Stomach (tissue), 8 donors: ENCODE measurements at regions not wholly inside any gene's neighbourhood (a gene's known extent, or its start where the extent isn't known, plus 50 kb on each side); places are given as distances from the start of the nearest gene placed in this dataset.
A peak's percentile ranks its signal among the peaks of the same experiment; 100 is the strongest.

ENCODE experiments used
- DNase-seq, 2 donors: peaks; one replicate each; pipeline versions ENCODE4 v3.0.0 to v3.0.0-alpha.2; 2013 to 2019
- H3K27ac ChIP-seq, 5 donors: fragments of 200-600 bp in 4 of 5; sonication (generic) in 4 of 5; one replicate each; pipeline ENCODE4 v1.5.1; 2013 to 2019; ENCODE audit warnings: mild to moderate bottlenecking in 1 of 5, moderate library complexity in 1 of 5
- H3K27me3 ChIP-seq, 3 donors: fragments of 200-600 bp; sonication (generic); one replicate each; pipeline ENCODE4 v1.5.1; 2017 to 2019; ENCODE audit warnings: mixed run types in 1 of 3
- H3K36me3 ChIP-seq, 4 donors: fragments of 200-600 bp; sonication (generic); 1 replicate in 3 of 4; 2 replicates in 1 of 4; pipeline ENCODE4 v1.5.1; 2016 to 2019
- H3K4me1 ChIP-seq, 4 donors: fragments of 200-600 bp; sonication (generic); one replicate each; pipeline ENCODE4 v1.5.1; 2016 to 2019
- H3K4me3 ChIP-seq, 4 donors: fragments of 200-600 bp; sonication (generic) in 3 of 4; one replicate each; pipeline ENCODE4 v1.5.1; 2016 to 2019; ENCODE audit warnings: mild to moderate bottlenecking in 1 of 4
- H3K9me3 ChIP-seq, 4 donors: fragments of 200-600 bp; sonication (generic); one replicate each; pipeline ENCODE4 v1.5.1; 2016 to 2019
- EP300 ChIP-seq: sonication (generic); formaldehyde crosslinking; IDR thresholded peaks from one replicate; pipeline ENCODE4 v1.6.1; 2017; ENCODE audit warnings: antibody characterized with exemption
- POLR2A ChIP-seq, 4 donors: fragments of 450-650 bp; IDR thresholded peaks; one replicate each; pipeline ENCODE4 v1.6.1; 2016; ENCODE audit warnings: antibody characterized with exemption in 4 of 4, control low read depth in 2 of 4, mild to moderate bottlenecking in 1 of 4, moderate library complexity in 1 of 4
- POLR2AphosphoS5 ChIP-seq, 3 donors: sonication (generic); formaldehyde crosslinking; IDR thresholded peaks; one replicate each; pipeline ENCODE4 v1.6.1; 2016; ENCODE audit warnings: antibody characterized with exemption in 3 of 3
- WGBS, 5 donors: extraction: QIAGEN DNeasy Blood & Tissue Kit in 3 of 5; methylation state at CpG; one replicate each; pipeline versions ENCODE4 v1.1.5 to v1.1.7; 2013 to 2018; 5-methylcytosine and 5-hydroxymethylcytosine counted together
- intact Hi-C: fragments of 100-400 bp; cut with DNase I; formaldehyde crosslinking; loops from one replicate; pipeline ENCODE4 v1.15.1; 2023; ENCODE audit warnings: low total_unique reads
- TF ChIP-seq, protein P1 (sequence below), 7 experiments: fragments of 450-650 bp in 4 of 7; fragments of 200-600 bp in 3 of 7; sonication (generic) in 3 of 7; IDR thresholded peaks; one replicate each; pipeline ENCODE4 v1.5.1; 2016 to 2019; ENCODE audit warnings: antibody characterized with exemption in 7 of 7, control low read depth in 2 of 7, mild to moderate bottlenecking in 1 of 7
- donor health status: healthy with polysubstance abuse.
- donor health status: Bipolar disorder and iron deficiency.
- donor health status: healthy.

DNA sequence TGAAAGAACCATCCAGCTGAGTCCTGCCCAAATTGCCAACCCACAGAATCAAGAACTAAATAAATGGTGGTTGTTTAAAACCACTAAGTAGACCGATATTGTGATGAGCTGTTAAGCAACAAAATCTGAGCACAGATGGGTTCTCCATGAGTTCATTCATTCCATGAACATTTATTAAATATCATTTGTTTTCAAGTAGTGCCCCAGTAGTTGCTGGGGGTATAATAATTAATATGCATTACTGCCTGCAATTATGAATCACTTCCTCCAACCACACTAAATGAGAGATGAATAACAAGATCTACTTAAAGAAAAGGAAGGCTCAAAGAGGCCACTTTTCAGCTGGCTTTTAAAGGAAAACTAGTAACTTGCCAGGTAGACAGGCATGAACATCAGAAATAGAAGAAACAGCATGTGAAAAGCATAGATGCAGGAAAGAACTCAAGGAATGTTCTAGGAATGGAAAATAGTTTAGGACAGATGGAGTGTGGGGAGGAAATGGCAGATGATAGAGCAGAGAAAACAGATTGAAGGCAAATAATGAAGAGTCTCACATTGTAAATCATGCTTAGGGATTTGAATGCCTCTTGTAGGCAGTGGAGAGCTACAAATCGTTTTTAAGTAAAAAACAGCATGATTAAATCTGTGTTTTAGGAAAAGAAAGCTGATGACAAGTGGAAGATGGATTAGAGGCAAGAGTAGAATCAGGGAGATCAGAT lies 641.7 kb upstream of the DIPK2B start:
- no peaks in the 10 kb centered on the region for H3K36me3 ChIP-seq
- H3K4me3 ChIP-seq, result no peak overlapping the region
- no peak for DNase-seq
- no peaks in the 10 kb centered on the region for H3K27me3 ChIP-seq
- 53 to 65% (median 58%) methylated on average over 2 of the region's 2 CpGs for WGBS, 5 donors
- TF ChIP-seq, protein P1, sequence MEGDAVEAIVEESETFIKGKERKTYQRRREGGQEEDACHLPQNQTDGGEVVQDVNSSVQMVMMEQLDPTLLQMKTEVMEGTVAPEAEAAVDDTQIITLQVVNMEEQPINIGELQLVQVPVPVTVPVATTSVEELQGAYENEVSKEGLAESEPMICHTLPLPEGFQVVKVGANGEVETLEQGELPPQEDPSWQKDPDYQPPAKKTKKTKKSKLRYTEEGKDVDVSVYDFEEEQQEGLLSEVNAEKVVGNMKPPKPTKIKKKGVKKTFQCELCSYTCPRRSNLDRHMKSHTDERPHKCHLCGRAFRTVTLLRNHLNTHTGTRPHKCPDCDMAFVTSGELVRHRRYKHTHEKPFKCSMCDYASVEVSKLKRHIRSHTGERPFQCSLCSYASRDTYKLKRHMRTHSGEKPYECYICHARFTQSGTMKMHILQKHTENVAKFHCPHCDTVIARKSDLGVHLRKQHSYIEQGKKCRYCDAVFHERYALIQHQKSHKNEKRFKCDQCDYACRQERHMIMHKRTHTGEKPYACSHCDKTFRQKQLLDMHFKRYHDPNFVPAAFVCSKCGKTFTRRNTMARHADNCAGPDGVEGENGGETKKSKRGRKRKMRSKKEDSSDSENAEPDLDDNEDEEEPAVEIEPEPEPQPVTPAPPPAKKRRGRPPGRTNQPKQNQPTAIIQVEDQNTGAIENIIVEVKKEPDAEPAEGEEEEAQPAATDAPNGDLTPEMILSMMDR (IDR thresholded peaks at IDR 0.05), result no peak
- TF ChIP-seq POLR2AphosphoS5 (IDR thresholded peaks at IDR 0.05) (no peak), EP300 (no peak), POLR2A (IDR thresholded peaks at IDR 0.05) (no peak)
- no peak overlapping the region for H3K27ac ChIP-seq
- intact Hi-C loops, result no loop called here
- H3K9me3 ChIP-seq, result no peaks in the 10 kb centered on the region
- no peaks in the 10 kb centered on the region for H3K4me1 ChIP-seq

DNA sequence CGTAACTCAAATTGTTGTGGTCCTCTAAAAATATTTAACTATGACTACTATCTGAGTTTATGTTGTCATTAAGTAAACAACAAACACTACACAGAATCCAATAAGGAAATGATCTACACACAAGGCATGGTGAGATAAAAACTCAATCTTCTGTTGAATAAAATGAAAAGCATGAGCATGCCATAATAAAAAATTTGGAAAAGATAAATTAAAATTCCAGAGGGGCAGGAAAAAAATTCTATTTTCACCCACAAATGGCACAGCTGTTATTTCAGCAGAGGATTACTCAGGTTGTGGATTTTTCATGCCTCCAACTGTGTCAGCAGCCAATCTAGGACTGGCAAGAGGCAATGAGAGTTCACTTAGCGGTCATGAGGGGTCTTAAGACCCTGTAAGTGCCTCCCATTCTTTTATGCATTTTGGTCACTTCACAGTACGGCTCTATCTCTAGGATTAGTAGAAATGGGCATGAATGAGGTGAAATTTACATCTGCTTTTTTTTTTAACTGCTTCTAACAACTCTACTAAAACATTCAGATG lies 639.8 kb upstream of the DIPK2B start:
- Histone ChIP-seq H3K27ac (no peak overlapping the region), H3K27me3 (no peaks in the 10 kb centered on the region), H3K4me1 (no peaks in the 10 kb centered on the region), H3K4me3 (no peak overlapping the region), H3K36me3 (no peaks in the 10 kb centered on the region), H3K9me3 (no peaks in the 10 kb centered on the region)
- TF ChIP-seq EP300, result no peak
- TF ChIP-seq, protein P1 (IDR thresholded peaks at IDR 0.05), result no peak
- TF ChIP-seq POLR2AphosphoS5 (IDR thresholded peaks at IDR 0.05), result no peak
- no peak for TF ChIP-seq POLR2A (IDR thresholded peaks at IDR 0.05)
- 54 to 86% (median 78%) methylated on average over 3 of the region's 3 CpGs for WGBS, 5 donors
- no peak for DNase-seq
- intact Hi-C loops, result no loop called here

- no peaks in the 10 kb centered on the region for H3K27me3 ChIP-seq
- H3K4me3 ChIP-seq, result no peak overlapping the region
- no peaks in the 10 kb centered on the region for H3K36me3 ChIP-seq
- no peaks in the 10 kb centered on the region for H3K9me3 ChIP-seq
- DNase-seq, result no peak
- H3K4me1 ChIP-seq, result no peaks in the 10 kb centered on the region
- TF ChIP-seq POLR2AphosphoS5 (IDR thresholded peaks at IDR 0.05), result no peak
- TF ChIP-seq EP300, result no peak
- TF ChIP-seq, protein P1 (IDR thresholded peaks at IDR 0.05), result no peak
- no peak for TF ChIP-seq POLR2A (IDR thresholded peaks at IDR 0.05)
- intact Hi-C loops, result no loop called here
- WGBS, 5 donors, result 76 to 97% (median 89%) methylated on average over 2 of the region's 2 CpGs
- no peak overlapping the region for H3K27ac ChIP-seq
These were observed 629.7 kb upstream of the DIPK2B start for GRCh38 chrX:45830343-45830742.

DNA sequence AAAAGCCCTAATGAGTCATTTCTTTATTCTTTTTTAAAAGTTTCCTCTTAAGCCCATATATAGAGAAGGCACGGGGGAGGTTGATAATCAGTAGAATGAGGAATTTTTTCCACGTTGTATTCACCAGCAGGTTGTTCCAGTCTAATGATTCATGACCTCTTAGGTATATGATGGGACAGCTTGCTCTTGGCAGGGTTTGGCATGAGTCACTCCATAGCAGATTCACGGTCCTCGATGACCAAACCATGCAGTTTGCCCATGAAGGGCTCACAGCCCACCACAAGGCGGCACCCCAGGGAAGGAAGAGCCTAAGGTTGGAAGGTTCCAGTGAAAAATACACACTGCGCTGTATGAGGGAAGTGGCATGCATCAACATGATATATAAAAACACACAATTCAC lies 623.8 kb upstream of the DIPK2B start:
- peak in 1 of 2 donors; percentile 5 for DNase-seq
- Histone ChIP-seq H3K4me1 (no peaks in the 10 kb centered on the region), H3K4me3 (no peak overlapping the region), H3K36me3 (no peaks in the 10 kb centered on the region), H3K27me3 (no peaks in the 10 kb centered on the region), H3K27ac (no peak overlapping the region), H3K9me3 (no peaks in the 10 kb centered on the region)
- TF ChIP-seq POLR2AphosphoS5 (IDR thresholded peaks at IDR 0.05) (no peak), EP300 (no peak), POLR2A (IDR thresholded peaks at IDR 0.05) (no peak)
- TF ChIP-seq, protein P1 (IDR thresholded peaks at IDR 0.05), result no peak
- WGBS, 5 donors, result 52 to 67% (median 64%) methylated on average over 6 of the region's 6 CpGs
- intact Hi-C loops, result no loop called here
